ENCODE measurements at regions not wholly inside any gene's neighbourhood (a gene's known extent, or its start where the extent isn't known, plus 50 kb on each side); places are given as distances from the start of the nearest gene placed in this dataset.

DNA sequence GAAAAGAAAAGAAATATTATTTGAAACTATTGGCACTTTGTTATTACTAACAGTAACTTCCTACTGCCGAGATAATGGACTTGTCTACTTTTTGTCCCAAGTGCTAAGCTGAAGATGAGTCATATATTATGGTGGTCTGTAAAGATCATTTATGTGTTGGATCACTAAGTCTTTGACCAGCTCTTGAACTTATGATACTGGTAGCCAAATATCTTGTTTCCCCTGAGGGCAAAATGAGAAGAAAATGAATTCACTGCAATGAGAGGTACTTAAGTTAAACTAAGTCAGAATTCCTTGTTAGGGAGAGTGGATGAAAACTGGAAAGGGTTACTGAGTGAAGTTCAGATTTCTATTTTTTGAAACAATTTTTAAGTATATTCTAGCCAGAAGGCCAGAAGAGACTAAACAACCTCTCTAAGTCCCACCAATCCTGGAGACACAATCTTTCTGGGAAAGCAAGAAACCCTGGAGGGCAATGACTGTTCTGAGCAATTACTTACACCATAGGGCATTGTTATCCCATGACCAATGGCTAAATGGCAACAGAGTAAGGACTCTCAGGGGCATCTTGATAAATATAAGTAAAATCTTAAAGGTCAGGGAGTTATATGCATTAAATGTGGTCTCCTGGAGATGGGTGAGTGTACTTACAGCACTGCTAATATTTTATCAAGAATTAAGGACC is 287.7 kb downstream of the STIM2 start:
- H3K36me3 ChIP-seq (ENCODE audit: low read depth), result no peaks in the 10 kb centered on the region
- no peak overlapping the region for H3K4me3 ChIP-seq
- BruUV-seq (replicated peaks), result no TSS peak
- POLR2A ChIA-PET (ENCODE audit: unreplicated experiment), result no interaction called here
- no peaks in the 10 kb centered on the region for H3K4me1 ChIP-seq (replicated peaks; ENCODE audit: insufficient read depth)
- H3K27ac ChIP-seq, result no peak overlapping the region
- no peak overlapping the region for H3K4me2 ChIP-seq
- no peaks in the 10 kb centered on the region for H3K79me2 ChIP-seq (ENCODE audit: low read depth)
- no peaks in the 10 kb centered on the region for H4K20me1 ChIP-seq (ENCODE audit: insufficient read depth)
- H3K27me3 ChIP-seq (ENCODE audit: insufficient read depth, low read depth), result no peaks in the 10 kb centered on the region
- H3K9me3 ChIP-seq (ENCODE audit: insufficient read depth, low read depth), result no peaks in the 10 kb centered on the region
- H3F3A ChIP-seq (ENCODE audit: insufficient read depth, low read depth), result no peaks in the 10 kb centered on the region
- intact Hi-C loops (cut with micrococcal nuclease; ENCODE audit: unreplicated experiment), result no loop called here
- no peak overlapping the region for H2AFZ ChIP-seq
- TF ChIP-seq, protein P1, sequence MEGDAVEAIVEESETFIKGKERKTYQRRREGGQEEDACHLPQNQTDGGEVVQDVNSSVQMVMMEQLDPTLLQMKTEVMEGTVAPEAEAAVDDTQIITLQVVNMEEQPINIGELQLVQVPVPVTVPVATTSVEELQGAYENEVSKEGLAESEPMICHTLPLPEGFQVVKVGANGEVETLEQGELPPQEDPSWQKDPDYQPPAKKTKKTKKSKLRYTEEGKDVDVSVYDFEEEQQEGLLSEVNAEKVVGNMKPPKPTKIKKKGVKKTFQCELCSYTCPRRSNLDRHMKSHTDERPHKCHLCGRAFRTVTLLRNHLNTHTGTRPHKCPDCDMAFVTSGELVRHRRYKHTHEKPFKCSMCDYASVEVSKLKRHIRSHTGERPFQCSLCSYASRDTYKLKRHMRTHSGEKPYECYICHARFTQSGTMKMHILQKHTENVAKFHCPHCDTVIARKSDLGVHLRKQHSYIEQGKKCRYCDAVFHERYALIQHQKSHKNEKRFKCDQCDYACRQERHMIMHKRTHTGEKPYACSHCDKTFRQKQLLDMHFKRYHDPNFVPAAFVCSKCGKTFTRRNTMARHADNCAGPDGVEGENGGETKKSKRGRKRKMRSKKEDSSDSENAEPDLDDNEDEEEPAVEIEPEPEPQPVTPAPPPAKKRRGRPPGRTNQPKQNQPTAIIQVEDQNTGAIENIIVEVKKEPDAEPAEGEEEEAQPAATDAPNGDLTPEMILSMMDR (conservative IDR thresholded peaks at IDR 0.05), result no peak
- no peak for TF ChIP-seq EZH2 (IDR thresholded peaks at IDR 0.05; ENCODE audit: low read depth)
- no peak for DNase-seq
- no peaks in the 10 kb centered on the region for H3K9me2 ChIP-seq (ENCODE audit: insufficient read depth)
- CTCF ChIA-PET, result no interaction called here

DNA sequence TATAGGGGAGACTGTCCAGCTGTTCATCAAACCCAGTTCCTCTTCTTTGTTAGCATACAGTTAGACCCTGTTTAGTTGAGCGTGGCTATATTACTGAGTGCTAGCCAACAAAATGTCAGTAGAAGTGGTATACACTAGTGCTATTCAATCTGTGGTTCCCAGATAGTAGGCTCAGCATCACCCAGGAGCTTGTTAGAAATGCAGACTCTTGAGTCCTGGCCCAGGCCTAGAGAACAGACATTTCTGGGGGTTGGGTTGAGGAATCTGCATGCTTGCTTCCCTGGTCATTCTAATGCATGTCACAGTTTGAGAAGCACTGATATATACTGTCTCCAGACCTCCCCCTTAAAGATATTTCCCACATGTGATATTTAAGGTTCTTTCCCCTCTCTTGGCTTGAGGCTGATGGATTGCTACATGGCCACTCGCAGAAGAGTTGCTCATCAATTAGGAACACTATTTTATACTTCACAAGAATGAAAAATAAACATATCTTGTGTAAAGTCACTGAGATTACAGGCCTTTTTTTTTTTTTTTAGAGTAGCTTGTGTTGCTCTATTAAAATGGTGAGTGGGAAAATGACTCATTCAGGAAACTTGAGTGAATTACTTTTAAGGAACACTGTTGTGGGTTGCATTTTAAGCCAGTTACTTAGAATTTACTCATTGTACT is 289.0 kb downstream of the STIM2 start:
- CTCF ChIA-PET, result no interaction called here
- no peaks in the 10 kb centered on the region for H3K79me2 ChIP-seq (ENCODE audit: low read depth)
- no peak for TF ChIP-seq EZH2 (IDR thresholded peaks at IDR 0.05; ENCODE audit: low read depth)
- TF ChIP-seq, protein P1 (conservative IDR thresholded peaks at IDR 0.05), result no peak
- intact Hi-C loops (cut with micrococcal nuclease; ENCODE audit: unreplicated experiment), result no loop called here
- H3K36me3 ChIP-seq (ENCODE audit: low read depth), result no peaks in the 10 kb centered on the region
- H3F3A ChIP-seq (ENCODE audit: insufficient read depth, low read depth), result no peaks in the 10 kb centered on the region
- H3K27ac ChIP-seq, result no peak overlapping the region
- POLR2A ChIA-PET (ENCODE audit: unreplicated experiment), result no interaction called here
- H3K9me2 ChIP-seq (ENCODE audit: insufficient read depth), result no peaks in the 10 kb centered on the region
- no peak overlapping the region for H3K4me3 ChIP-seq
- H4K20me1 ChIP-seq (ENCODE audit: insufficient read depth), result no peaks in the 10 kb centered on the region
- no peak overlapping the region for H3K4me2 ChIP-seq
- BruUV-seq (replicated peaks), result no TSS peak
- no peaks in the 10 kb centered on the region for H3K9me3 ChIP-seq (ENCODE audit: insufficient read depth, low read depth)
- H2AFZ ChIP-seq, result no peak overlapping the region
- no peak for DNase-seq
- H3K27me3 ChIP-seq (ENCODE audit: insufficient read depth, low read depth), result no peaks in the 10 kb centered on the region
- no peaks in the 10 kb centered on the region for H3K4me1 ChIP-seq (replicated peaks; ENCODE audit: insufficient read depth)

DNA sequence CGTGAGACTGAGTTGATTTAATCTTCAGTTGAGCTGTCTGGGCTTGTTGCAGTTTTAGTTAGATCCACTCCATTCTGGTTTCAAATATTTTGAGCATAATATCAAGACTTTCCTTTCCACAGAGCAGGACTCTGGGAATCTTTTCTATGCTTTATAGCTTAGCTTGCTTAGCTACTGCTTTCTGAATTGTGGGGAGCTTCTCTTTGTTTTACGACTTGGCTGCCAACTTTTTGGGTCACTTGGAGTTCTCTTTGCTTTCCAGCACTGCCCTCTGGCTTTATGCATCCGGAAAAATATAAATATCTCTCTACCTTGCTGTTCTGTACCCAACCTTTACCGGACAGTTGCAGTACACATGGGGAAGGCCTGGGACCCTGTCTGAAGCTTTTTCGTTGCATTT is 292.1 kb downstream of the STIM2 start:
- TF ChIP-seq, protein P1 (conservative IDR thresholded peaks at IDR 0.05), result no peak
- no peak for TF ChIP-seq EZH2 (IDR thresholded peaks at IDR 0.05; ENCODE audit: low read depth)
- Histone ChIP-seq H3K36me3 (ENCODE audit: low read depth) (no peaks in the 10 kb centered on the region), H2AFZ (no peak overlapping the region), H3K27ac (no peak overlapping the region), H3K9me2 (ENCODE audit: insufficient read depth) (no peaks in the 10 kb centered on the region), H3K9me3 (ENCODE audit: insufficient read depth, low read depth) (no peaks in the 10 kb centered on the region), H3K4me1 (replicated peaks; ENCODE audit: insufficient read depth) (no peaks in the 10 kb centered on the region), H3F3A (ENCODE audit: insufficient read depth, low read depth) (no peaks in the 10 kb centered on the region), H4K20me1 (ENCODE audit: insufficient read depth) (no peaks in the 10 kb centered on the region), H3K4me3 (no peak overlapping the region), H3K27me3 (ENCODE audit: insufficient read depth, low read depth) (no peaks in the 10 kb centered on the region), H3K79me2 (ENCODE audit: low read depth) (no peaks in the 10 kb centered on the region), H3K4me2 (no peak overlapping the region)
- DNase-seq, result no peak
- CTCF ChIA-PET, result no interaction called here
- POLR2A ChIA-PET (ENCODE audit: unreplicated experiment), result no interaction called here
- intact Hi-C loops (cut with micrococcal nuclease; ENCODE audit: unreplicated experiment), result no loop called here
- BruUV-seq (replicated peaks), result no TSS peak
